GM18499 (cell line): ENCODE measurements at regions not wholly inside any gene's neighbourhood (a gene's known extent, or its start where the extent isn't known, plus 50 kb on each side); places are given as distances from the start of the nearest gene placed in this dataset.

Experiments
- ATAC-seq: cut with Tn5 transposase; IDR thresholded peaks from one replicate; pipeline ENCODE4 v1.9.1; 2021; ENCODE audit warnings: moderate number of reproducible peaks; ENCODE audit not compliant: insufficient read depth, unreplicated experiment

- no peak for ATAC-seq
Observed at GRCh38 chr2:217270485-217271121, 410.7 kb upstream of the TNP1 start.

GRCh38 chr2:217269701-217270484 is 410.0 kb upstream of the TNP1 start:
- no peak for ATAC-seq

GRCh38 chr2:217268978-217269377 is 409.1 kb upstream of the TNP1 start:
- no peak for ATAC-seq

GRCh38 chr2:217267758-217268157 is 407.9 kb upstream of the TNP1 start:
- no peak for ATAC-seq

GRCh38 chr2:217263756-217264155 is 403.9 kb upstream of the TNP1 start:
- no peak for ATAC-seq

- no peak for ATAC-seq
Observed at GRCh38 chr2:217262911-217263310, 403.0 kb upstream of the TNP1 start.

- ATAC-seq: no peak
Observed at GRCh38 chr2:217261452-217261851, 401.6 kb upstream of the TNP1 start.

- ATAC-seq: no peak
Observed at GRCh38 chr2:217260441-217261115, 400.7 kb upstream of the TNP1 start.

- ATAC-seq: no peak
Observed at GRCh38 chr2:217258170-217258569, 398.3 kb upstream of the TNP1 start.

GRCh38 chr2:217256251-217256650 is 396.4 kb upstream of the TNP1 start:
- no peak for ATAC-seq

- ATAC-seq: no peak
Observed at GRCh38 chr2:217254111-217254510, 394.2 kb upstream of the TNP1 start.

GRCh38 chr2:217252181-217252580 is 392.3 kb upstream of the TNP1 start:
- ATAC-seq: no peak

- no peak for ATAC-seq
Observed at GRCh38 chr2:217250013-217250524, 390.2 kb upstream of the TNP1 start.

GRCh38 chr2:217249121-217250012 is 389.5 kb upstream of the TNP1 start:
- no peak for ATAC-seq

GRCh38 chr2:217248312-217248935 is 388.6 kb upstream of the TNP1 start:
- ATAC-seq: peak; percentile 88

GRCh38 chr2:217247476-217247875 is 387.6 kb upstream of the TNP1 start:
- no peak for ATAC-seq

- ATAC-seq: no peak
Observed at GRCh38 chr2:217246108-217246507, 386.2 kb upstream of the TNP1 start.

GRCh38 chr2:217244815-217245214 is 385.0 kb upstream of the TNP1 start:
- no peak for ATAC-seq

- ATAC-seq: no peak
Observed at GRCh38 chr2:217242947-217243346, 383.1 kb upstream of the TNP1 start.

GRCh38 chr2:217231724-217232123 is 371.9 kb upstream of the TNP1 start:
- ATAC-seq: no peak
